ENCODE measurements at regions not wholly inside any gene's neighbourhood (a gene's known extent, or its start where the extent isn't known, plus 50 kb on each side); places are given as distances from the start of the nearest gene placed in this dataset.

DNA sequence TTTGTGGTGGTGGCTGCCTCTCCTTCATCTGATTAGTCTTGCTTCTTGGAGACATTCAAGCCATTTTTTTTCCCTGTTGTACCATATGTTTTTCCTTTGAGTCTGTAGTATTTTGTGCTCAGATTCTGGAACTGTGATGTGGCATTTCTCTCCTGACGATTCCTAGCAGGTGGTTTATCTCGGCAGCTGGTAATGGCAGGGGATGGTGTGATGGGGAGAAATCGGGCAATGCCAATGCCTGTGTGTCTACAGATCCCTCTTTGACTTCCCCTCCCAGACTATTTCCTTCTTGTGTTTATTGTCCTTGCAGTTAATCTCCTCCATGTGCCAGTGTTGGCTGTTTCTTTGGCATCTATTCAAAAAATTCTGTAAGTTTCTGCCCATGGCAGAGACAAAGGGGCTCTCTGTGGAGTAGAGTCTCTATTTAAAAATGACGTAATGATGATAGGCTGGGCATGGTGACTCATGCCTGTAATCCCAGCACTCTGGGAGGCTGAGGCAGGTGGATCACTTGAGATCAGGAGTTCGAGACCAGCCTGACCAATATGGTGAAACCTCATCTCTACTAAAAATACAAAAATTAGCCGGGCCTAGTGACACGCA lies 90.2 kb upstream of the ERCC4 start (continued):
- no peak for TF ChIP-seq REST (IDR thresholded peaks at IDR 0.05)
- TF ChIP-seq RXRA (IDR thresholded peaks at IDR 0.05), result no peak
- no peak for TF ChIP-seq HNF4G (IDR thresholded peaks at IDR 0.05)
- TF ChIP-seq NR2F2 (IDR thresholded peaks at IDR 0.05), result no peak

- WGBS, result 74% methylated on average over 2 of the region's 2 CpGs
- TF ChIP-seq NR2F2 (IDR thresholded peaks at IDR 0.05) (no peak), EGR1 (IDR thresholded peaks at IDR 0.05; ENCODE audit: low read depth in 2 of 2) (no peak), TAF1 (conservative IDR thresholded peaks at IDR 0.05) (no peak), FOXA1 (IDR thresholded peaks at IDR 0.05) (no peak), FOXA2 (IDR thresholded peaks at IDR 0.05) (no peak)
- H3K27me3 ChIP-seq (ENCODE audit: control insufficient read depth in 4 of 4, insufficient read depth in 4 of 4, low read length in 3 of 4), result no peaks in the 10 kb centered on the region
These were observed 86.4 kb upstream of the ERCC4 start for GRCh38 chr16:13833515-13833914.

DNA sequence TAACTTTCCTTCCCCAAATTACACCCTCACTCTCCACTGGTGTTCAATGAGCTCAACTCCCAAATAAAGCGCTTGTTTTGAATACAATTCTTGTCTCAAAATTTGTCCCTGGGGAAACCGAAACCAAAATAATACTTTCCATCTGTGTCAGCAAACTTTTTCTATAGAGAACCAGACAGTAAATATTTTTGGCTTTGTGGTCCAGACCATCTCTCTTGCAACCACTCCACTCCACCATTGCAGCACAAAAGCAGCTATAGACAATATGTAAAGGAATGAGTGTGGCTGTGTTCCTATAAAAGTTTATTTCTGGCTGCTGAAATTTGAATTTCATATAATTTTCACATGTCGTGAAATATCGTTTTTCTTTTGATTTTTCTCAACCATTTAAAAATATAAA lies 84.6 kb upstream of the ERCC4 start:
- Histone ChIP-seq H3K27me3 (ENCODE audit: control insufficient read depth in 4 of 4, insufficient read depth in 4 of 4, low read length in 3 of 4) (no peaks in the 10 kb centered on the region), H3K27ac (ENCODE audit: low read depth in 1 of 2, low read length in 2 of 2) (no peak overlapping the region), H3K36me3 (ENCODE audit: control insufficient read depth in 4 of 4, insufficient read depth in 3 of 4, low read depth in 1 of 4, low read length in 3 of 4) (no peaks in the 10 kb centered on the region), H3K4me3 (ENCODE audit: low read depth in 1 of 3, low read length in 3 of 3) (no peak overlapping the region), H3K9me3 (ENCODE audit: control insufficient read depth in 4 of 4, low read length in 3 of 4) (no peaks in the 10 kb centered on the region), H3K4me1 (ENCODE audit: control insufficient read depth in 4 of 4, insufficient read depth in 4 of 4, low read length in 3 of 4) (no peaks in the 10 kb centered on the region), H3K9ac (ENCODE audit: low read depth in 1 of 2, low read length in 2 of 2) (no peak overlapping the region)
- 85% methylated on average over 4 of the region's 4 CpGs for WGBS
- DNase-seq (ENCODE audit: low spot score), result no peak
- no peak for TF ChIP-seq TAF1 (conservative IDR thresholded peaks at IDR 0.05)
- no peak for TF ChIP-seq NR2F2 (IDR thresholded peaks at IDR 0.05)
- no peak for TF ChIP-seq REST (IDR thresholded peaks at IDR 0.05)
- no peak for TF ChIP-seq HNF4A (conservative IDR thresholded peaks at IDR 0.05)
- TF ChIP-seq RXRA (IDR thresholded peaks at IDR 0.05), result no peak
- TF ChIP-seq FOXA1 (IDR thresholded peaks at IDR 0.05), result no peak
- TF ChIP-seq GABPA (IDR thresholded peaks at IDR 0.05 in 1 of 2, conservative IDR thresholded peaks at IDR 0.05 in 1 of 2), result no peak

More at GRCh38 chr16:13833515-13833914, 86.4 kb upstream of the ERCC4 start:
- Histone ChIP-seq H3K9me3 (ENCODE audit: control insufficient read depth in 4 of 4, low read length in 3 of 4) (no peaks in the 10 kb centered on the region), H3K27ac (ENCODE audit: low read depth in 1 of 2, low read length in 2 of 2) (no peak overlapping the region), H3K9ac (ENCODE audit: low read depth in 1 of 2, low read length in 2 of 2) (no peak overlapping the region), H3K36me3 (ENCODE audit: control insufficient read depth in 4 of 4, insufficient read depth in 3 of 4, low read depth in 1 of 4, low read length in 3 of 4) (no peaks in the 10 kb centered on the region), H3K4me3 (ENCODE audit: low read depth in 1 of 3, low read length in 3 of 3) (no peak overlapping the region), H3K4me1 (ENCODE audit: control insufficient read depth in 4 of 4, insufficient read depth in 4 of 4, low read length in 3 of 4) (no peaks in the 10 kb centered on the region)
- no peak for DNase-seq (ENCODE audit: low spot score)

All from liver (tissue), 7 donors.